NB4 (cell line): ENCODE measurements at regions not wholly inside any gene's neighbourhood (a gene's known extent, or its start where the extent isn't known, plus 50 kb on each side); places are given as distances from the start of the nearest gene placed in this dataset.
"Not testable (repeated sequence)": the region's sequence is repeated elsewhere in the genome, so short reads cannot be mapped to it uniquely, and the experiment has no call there.

Source experiments
- DNase-seq: peaks from one replicate; pipeline ENCODE4 v3.0.0; 2010; ENCODE audit warnings: low read depth
- H3K4me3 ChIP-seq: one replicate; pipeline ENCODE4 v1.5.1; 2011; ENCODE audit warnings: mild to moderate bottlenecking, low read depth, low read length, moderate library complexity
- CTCF ChIP-seq: IDR thresholded peaks from one replicate; pipeline ENCODE4 v1.5.1; 2012; ENCODE audit warnings: low read depth, low read length
- MAX ChIP-seq: IDR thresholded peaks from 2 replicates; pipeline ENCODE4 v1.6.1; 2011; ENCODE audit warnings: low read depth, low read length
- MYC ChIP-seq: IDR thresholded peaks from 2 replicates; pipeline ENCODE4 v1.6.1; 2011; ENCODE audit warnings: low read depth, low read length
- POLR2A ChIP-seq: IDR thresholded peaks from 2 replicates; pipeline ENCODE4 v1.6.1; 2011; ENCODE audit warnings: mild to moderate bottlenecking; ENCODE audit not compliant: insufficient read length; ENCODE audit errors: extremely low read depth

GRCh38 chr5:86686046-86686445 lies 68.3 kb downstream of the COX7C start:
- TF ChIP-seq CTCF (no peak), POLR2A (no peak), MAX (no peak), MYC (no peak)
- H3K4me3 ChIP-seq: no peak overlapping the region
- DNase-seq: no peak

GRCh38 chr5:86688406-86688805 lies 70.7 kb downstream of the COX7C start:
- no peak overlapping the region for H3K4me3 ChIP-seq
- TF ChIP-seq POLR2A: no peak
- no peak for TF ChIP-seq MYC
- no peak for TF ChIP-seq CTCF
- no peak for TF ChIP-seq MAX

GRCh38 chr5:86689103-86689729 lies 71.5 kb downstream of the COX7C start:
- H3K4me3 ChIP-seq: no peak overlapping the region
- no peak for TF ChIP-seq POLR2A
- TF ChIP-seq MAX: no peak
- no peak for TF ChIP-seq CTCF
- TF ChIP-seq MYC: no peak
- DNase-seq: no peak

More at GRCh38 chr5:86688406-86688805, 70.7 kb downstream of the COX7C start:
- no peak for DNase-seq

GRCh38 chr5:86709157-86709881 lies 91.6 kb downstream of the COX7C start:
- no peak overlapping the region for H3K4me3 ChIP-seq
- DNase-seq: no peak
- TF ChIP-seq POLR2A (no peak), CTCF (no peak), MYC (no peak), MAX (no peak)

- TF ChIP-seq MAX: no peak
- TF ChIP-seq CTCF: no peak
- TF ChIP-seq POLR2A: no peak
- no peak for TF ChIP-seq MYC
- no peak for DNase-seq
- no peak overlapping the region for H3K4me3 ChIP-seq
Measured at GRCh38 chr5:86716121-86716520, 98.4 kb downstream of the COX7C start.

GRCh38 chr5:86731319-86732117 lies 113.8 kb downstream of the COX7C start:
- H3K4me3 ChIP-seq, DNase-seq: not testable (repeated sequence)
